Neural progenitor cell (in vitro differentiated cells): ENCODE measurements at regions not wholly inside any gene's neighbourhood (a gene's known extent, or its start where the extent isn't known, plus 50 kb on each side); places are given as distances from the start of the nearest gene placed in this dataset.

Source experiments
- DNase-seq: peaks from one replicate; pipeline ENCODE4 v3.0.0-alpha.2; 2016; ENCODE audit warnings: low spot score
- H2AFZ ChIP-seq: fragments of 200-600 bp; sonication (generic); replicated peaks from 2 replicates; pipeline ENCODE4 v1.6.1; 2016; ENCODE audit warnings: antibody characterized with exemption
- H3F3A ChIP-seq: fragments of 200-600 bp; sonication (generic); 2 replicates; pipeline ENCODE4 v1.6.1; 2016; ENCODE audit warnings: antibody characterized with exemption, low read depth
- H3K27ac ChIP-seq: fragments of 200-600 bp; sonication (generic); 2 replicates; pipeline ENCODE4 v1.5.1; 2016; ENCODE audit warnings: mild to moderate bottlenecking
- H3K27me3 ChIP-seq: fragments of 200-600 bp; sonication (generic); 2 replicates; pipeline ENCODE4 v1.6.1; 2016; ENCODE audit warnings: mild to moderate bottlenecking, moderate library complexity
- H3K36me3 ChIP-seq: fragments of 200-600 bp; sonication (generic); 2 replicates; pipeline ENCODE4 v1.5.1; 2016
- H3K4me1 ChIP-seq: fragments of 200-600 bp; sonication (generic); 2 replicates; pipeline ENCODE4 v1.6.1; 2016; ENCODE audit warnings: mixed run types
- H3K4me2 ChIP-seq: fragments of 200-600 bp; sonication (generic); 2 replicates; pipeline ENCODE4 v1.6.1; 2016
- H3K4me3 ChIP-seq: fragments of 200-600 bp; sonication (generic); 2 replicates; pipeline ENCODE4 v1.5.1; 2016
- H3K79me2 ChIP-seq: fragments of 200-600 bp; sonication (generic); 2 replicates; pipeline ENCODE4 v1.6.1; 2016; ENCODE audit warnings: low read depth
- H3K9ac ChIP-seq: fragments of 200-600 bp; sonication (generic); 2 replicates; pipeline ENCODE4 v1.6.1; 2016
- H3K9me3 ChIP-seq: fragments of 200-600 bp; sonication (generic); 2 replicates; pipeline ENCODE4 v1.5.1; 2016; ENCODE audit warnings: low read depth
- H4K20me1 ChIP-seq: fragments of 200-600 bp; sonication (generic); 2 replicates; pipeline ENCODE4 v1.6.1; 2016; ENCODE audit warnings: low read depth
- H3K27ac Mint-ChIP-seq: 3 replicates; pipeline ENCODE4 v1.8.0; 2021; ENCODE audit warnings: mixed read lengths
- H3K27me3 Mint-ChIP-seq: 2 replicates; pipeline ENCODE4 v1.8.0; 2022; ENCODE audit warnings: low read depth, mild to moderate bottlenecking, inconsistent platforms, moderate library complexity, mixed read lengths; ENCODE audit not compliant: insufficient read depth
- H3K36me3 Mint-ChIP-seq: 3 replicates; pipeline ENCODE4 v1.8.0; 2021; ENCODE audit warnings: mixed read lengths
- H3K4me1 Mint-ChIP-seq: 3 replicates; pipeline ENCODE4 v1.8.0; 2021; ENCODE audit warnings: mixed read lengths
- H3K4me3 Mint-ChIP-seq: 3 replicates; pipeline ENCODE4 v1.8.0; 2021; ENCODE audit warnings: mild to moderate bottlenecking, moderate library complexity, mixed read lengths
- H3K9me3 Mint-ChIP-seq: 3 replicates; pipeline ENCODE4 v1.8.0; 2020; ENCODE audit warnings: mixed read lengths
- CTCF ChIP-seq: fragments of 200-600 bp; sonication (generic); IDR thresholded peaks from 2 replicates; pipeline ENCODE4 v1.5.1; 2017; ENCODE audit warnings: antibody characterized with exemption, mild to moderate bottlenecking
- EZH2 ChIP-seq: fragments of 200-600 bp; sonication (generic); IDR thresholded peaks from 2 replicates; pipeline ENCODE4 v1.6.1; 2017; ENCODE audit warnings: antibody characterized with exemption, mild to moderate bottlenecking, moderate library complexity
- EZH2phosphoT487 ChIP-seq: fragments of 200-600 bp; sonication (generic); IDR thresholded peaks from 2 replicates; pipeline ENCODE4 v1.6.1; 2017; ENCODE audit warnings: antibody characterized with exemption

- H2AFZ ChIP-seq = no peak overlapping the region
- no peak overlapping the region for H3K27ac Mint-ChIP-seq
- no peaks in the 10 kb centered on the region for H3K36me3 Mint-ChIP-seq
- no peaks in the 10 kb centered on the region for H3K4me1 ChIP-seq
- H3K4me2 ChIP-seq = no peak overlapping the region
- no peaks in the 10 kb centered on the region for H3K9me3 Mint-ChIP-seq
- no peaks in the 10 kb centered on the region for H4K20me1 ChIP-seq
- H3K27me3 Mint-ChIP-seq = peaks cover 6% of the 10 kb centered on the region
- no peak overlapping the region for H3K4me3 ChIP-seq
- no peak for DNase-seq
- no peak overlapping the region for H3K27ac ChIP-seq
- H3K27me3 ChIP-seq = no peaks in the 10 kb centered on the region
- H3K9ac ChIP-seq = no peak overlapping the region
- H3K4me1 Mint-ChIP-seq = no peaks in the 10 kb centered on the region
- H3K9me3 ChIP-seq = no peaks in the 10 kb centered on the region
- H3K36me3 ChIP-seq = no peaks in the 10 kb centered on the region
- no peak overlapping the region for H3K4me3 Mint-ChIP-seq
- no peaks in the 10 kb centered on the region for H3F3A ChIP-seq
- TF ChIP-seq EZH2phosphoT487 (no peak), CTCF (no peak), EZH2 (no peak)
- H3K79me2 ChIP-seq = no peaks in the 10 kb centered on the region
Observed at GRCh38 chr12:113712481-113712880, 240.8 kb upstream of the LHX5 start.

DNA sequence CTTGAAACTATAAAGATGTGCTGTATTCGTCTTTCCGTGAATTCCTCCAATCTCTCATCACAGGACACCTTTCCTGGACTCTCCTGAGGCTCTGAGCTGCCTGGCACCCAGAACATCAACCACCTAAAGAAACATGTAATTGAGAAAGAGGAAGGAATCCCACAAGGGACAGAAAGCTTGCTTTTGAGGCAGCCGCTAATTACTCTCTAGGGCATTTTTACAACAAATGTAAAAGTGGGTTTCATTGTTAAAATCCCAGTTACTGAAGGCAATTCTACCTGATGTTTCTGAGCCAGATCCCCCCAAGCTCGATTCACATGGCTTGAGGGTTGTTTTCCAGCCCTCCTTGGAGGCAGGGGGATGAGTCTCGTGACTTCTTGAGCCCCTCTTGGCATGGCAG, 238.5 kb upstream of the LHX5 start:
- H3K4me2 ChIP-seq = no peak overlapping the region

GRCh38 chr12:113709456-113709855, 237.8 kb upstream of the LHX5 start:
- Mint-ChIP-seq H3K4me1 (peaks cover 3% of the 10 kb centered on the region), H3K9me3 (no peaks in the 10 kb centered on the region), H3K4me3 (no peak overlapping the region), H3K36me3 (no peaks in the 10 kb centered on the region), H3K27me3 (peaks cover 6% of the 10 kb centered on the region), H3K27ac (no peak overlapping the region)
- H3K9me3 ChIP-seq = no peaks in the 10 kb centered on the region
- H3F3A ChIP-seq = no peaks in the 10 kb centered on the region
- H3K4me1 ChIP-seq = no peaks in the 10 kb centered on the region
- H3K79me2 ChIP-seq = no peaks in the 10 kb centered on the region
- H3K36me3 ChIP-seq = no peaks in the 10 kb centered on the region
- H3K27ac ChIP-seq = no peak overlapping the region
- H3K4me3 ChIP-seq = no peak overlapping the region
- H3K9ac ChIP-seq = no peak overlapping the region
- no peaks in the 10 kb centered on the region for H3K27me3 ChIP-seq
- no peaks in the 10 kb centered on the region for H4K20me1 ChIP-seq
- no peak for DNase-seq
- TF ChIP-seq EZH2 (no peak), EZH2phosphoT487 (no peak), CTCF (no peak)
- no peak overlapping the region for H3K4me2 ChIP-seq
- no peak overlapping the region for H2AFZ ChIP-seq

More for the DNA sequence above, 238.5 kb upstream of the LHX5 start:
- TF ChIP-seq EZH2 (no peak), EZH2phosphoT487 (no peak), CTCF (no peak)
- H3K27me3 ChIP-seq = no peaks in the 10 kb centered on the region
- no peak overlapping the region for H3K27ac Mint-ChIP-seq
- H4K20me1 ChIP-seq = no peaks in the 10 kb centered on the region
- H3K4me3 Mint-ChIP-seq = no peak overlapping the region
- H3K9me3 ChIP-seq = no peaks in the 10 kb centered on the region
- H3K36me3 ChIP-seq = no peaks in the 10 kb centered on the region
- H3F3A ChIP-seq = no peaks in the 10 kb centered on the region
- H3K79me2 ChIP-seq = no peaks in the 10 kb centered on the region
- DNase-seq = no peak
- peaks cover 2% of the 10 kb centered on the region for H3K4me1 Mint-ChIP-seq
- no peaks in the 10 kb centered on the region for H3K36me3 Mint-ChIP-seq
- H3K9me3 Mint-ChIP-seq = no peaks in the 10 kb centered on the region
- H3K4me1 ChIP-seq = no peaks in the 10 kb centered on the region
- H2AFZ ChIP-seq = no peak overlapping the region
- H3K9ac ChIP-seq = no peak overlapping the region
- no peak overlapping the region for H3K27ac ChIP-seq
- no peak overlapping the region for H3K4me3 ChIP-seq
- peaks cover 6% of the 10 kb centered on the region for H3K27me3 Mint-ChIP-seq
